NCI-H1694 (cell line): ENCODE measurements at regions not wholly inside any gene's neighbourhood (a gene's known extent, or its start where the extent isn't known, plus 50 kb on each side); places are given as distances from the start of the nearest gene placed in this dataset.
A peak's percentile ranks its signal among the peaks of the same experiment; 100 is the strongest.

Experiments
- DNase-seq: peaks from one replicate; lab custom pipeline; 2025; lab: John Stamatoyannopoulos, UW

DNA sequence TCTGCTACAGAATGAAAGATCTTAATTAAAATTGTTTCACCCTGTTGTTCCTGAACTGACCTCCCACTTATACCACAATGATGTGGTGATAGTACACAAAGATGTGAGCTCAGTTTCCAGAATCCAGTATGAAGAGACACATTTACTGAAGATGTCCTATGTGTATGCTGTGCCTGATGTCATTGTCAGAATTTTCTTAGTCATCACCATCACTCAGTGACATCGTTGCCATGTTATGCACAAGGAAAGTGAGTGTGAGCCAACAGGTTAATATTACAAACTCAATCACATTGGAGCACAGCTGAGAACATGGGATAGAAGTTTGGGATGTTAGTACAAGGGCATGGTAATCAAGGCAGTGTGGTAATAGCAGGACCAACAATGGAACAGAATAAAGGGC, 199.7 kb upstream of the CHRNA7 start:
- no peak for DNase-seq

DNA sequence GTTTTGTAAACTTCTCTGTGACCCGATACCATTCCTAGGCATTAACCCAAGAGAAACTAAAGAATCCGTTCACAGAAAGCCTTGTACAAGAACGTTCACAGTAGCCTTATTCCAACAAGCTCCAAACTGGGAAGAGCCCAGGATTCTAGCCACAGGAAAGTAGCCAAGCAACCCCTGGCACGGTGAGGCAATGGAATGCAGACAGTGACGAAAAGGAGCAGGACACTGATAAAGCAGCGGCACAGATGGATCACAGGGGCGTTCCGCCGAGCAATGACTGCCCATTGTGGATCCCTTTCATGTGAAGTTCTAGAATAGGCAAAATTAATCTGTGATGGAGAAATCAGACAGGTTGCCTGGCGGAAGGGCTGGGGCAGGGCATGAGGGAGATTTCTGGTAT, 198.7 kb upstream of the CHRNA7 start:
- no peak for DNase-seq

DNA sequence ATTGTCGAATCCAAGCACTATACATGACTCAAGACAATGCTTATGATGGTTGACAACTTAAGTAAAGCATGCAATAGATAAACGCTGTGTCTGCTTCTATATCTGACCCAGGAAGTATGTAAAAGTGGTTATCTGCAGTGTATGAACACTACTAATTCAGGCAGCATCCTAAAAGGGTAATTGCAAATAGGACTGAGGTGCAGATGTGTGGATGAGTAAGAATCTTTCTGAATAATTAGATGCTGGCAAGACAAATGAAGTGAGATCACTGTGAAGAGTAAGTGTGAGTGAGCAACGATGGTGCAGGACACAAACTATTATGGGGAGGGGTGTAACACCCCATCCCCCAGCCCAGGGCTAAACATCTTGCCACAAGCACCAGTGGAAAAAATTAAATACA, 195.7 kb upstream of the CHRNA7 start:
- no peak for DNase-seq

DNA sequence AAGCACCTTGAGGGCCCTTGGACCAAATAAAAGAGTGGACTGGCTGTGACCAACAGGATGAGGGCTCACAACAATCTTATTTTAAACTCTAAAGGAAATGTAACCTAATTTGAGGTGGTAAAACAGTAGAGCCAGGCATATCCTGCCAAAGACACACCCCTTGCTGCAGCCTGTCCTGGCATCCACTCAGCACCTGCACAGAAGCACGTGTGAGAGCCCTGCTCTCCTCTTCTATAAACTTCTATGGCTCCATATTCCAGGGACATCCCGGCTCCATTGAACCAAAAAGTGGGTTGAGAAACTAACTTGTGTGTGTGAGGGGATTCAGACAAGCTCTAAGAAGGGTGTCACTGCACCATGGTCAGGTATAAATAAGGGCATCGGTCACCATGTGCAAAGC, 190.9 kb upstream of the CHRNA7 start:
- DNase-seq, result no peak

DNA sequence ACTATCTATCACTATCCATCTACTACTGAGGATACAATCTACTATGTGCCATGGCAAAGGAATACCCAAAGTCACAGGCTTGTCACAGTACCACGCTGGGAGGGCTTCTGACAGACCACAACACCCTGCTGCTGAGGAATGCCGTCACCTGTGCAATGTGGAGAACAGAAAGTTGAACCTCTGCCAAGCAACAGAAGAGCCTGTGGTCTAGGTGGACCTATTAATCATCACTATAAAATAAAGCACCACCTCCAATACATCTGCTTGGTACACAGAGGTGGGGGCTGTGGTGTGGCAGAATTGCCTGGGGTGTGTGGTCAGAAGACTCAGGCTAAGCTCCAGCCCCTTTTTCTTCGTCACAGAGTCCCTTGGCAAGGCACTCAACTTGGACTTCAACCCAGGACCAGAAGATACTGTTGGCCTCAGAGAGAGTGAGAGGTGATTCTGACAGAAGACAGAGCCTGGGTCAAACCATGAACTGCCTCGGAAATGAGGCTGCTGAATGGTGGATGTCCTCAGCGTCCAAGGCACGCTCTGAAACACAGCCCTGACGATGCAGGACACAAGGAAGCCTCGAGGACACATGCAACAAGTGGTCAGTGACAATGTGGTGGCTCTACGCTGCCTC, 189.4 kb upstream of the CHRNA7 start:
- no peak for DNase-seq

DNA sequence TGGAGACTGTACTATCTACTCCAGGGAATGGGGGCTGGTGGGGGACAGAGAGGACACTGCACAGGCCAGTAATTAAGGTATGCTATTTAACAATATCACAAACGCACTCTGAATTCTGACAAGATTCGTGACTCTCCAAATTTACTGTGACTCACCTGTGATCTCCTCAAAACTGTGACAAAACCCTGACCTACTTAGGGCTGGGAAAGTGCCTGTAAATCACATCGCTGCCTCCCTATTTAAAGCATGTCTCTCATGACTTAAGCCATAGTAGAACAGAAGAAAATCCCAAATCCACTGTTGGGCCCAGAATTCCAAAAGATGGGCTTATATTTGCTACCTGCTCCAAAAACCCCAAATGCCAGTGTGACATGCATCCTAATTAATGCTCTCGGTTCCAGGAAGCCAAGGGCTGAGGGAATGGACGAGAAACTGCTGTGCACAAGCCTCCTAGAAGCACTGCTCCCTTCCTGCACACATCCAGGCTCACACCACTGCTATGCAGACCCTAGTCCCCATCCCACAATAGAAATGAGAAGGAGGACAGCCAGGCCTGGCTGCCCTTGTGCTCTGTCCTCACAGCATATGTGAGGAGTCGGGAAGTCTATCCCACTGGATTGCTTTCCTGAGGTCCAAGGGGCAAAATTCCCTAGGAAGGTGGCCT, 187.7 kb upstream of the CHRNA7 start:
- DNase-seq, result no peak

DNA sequence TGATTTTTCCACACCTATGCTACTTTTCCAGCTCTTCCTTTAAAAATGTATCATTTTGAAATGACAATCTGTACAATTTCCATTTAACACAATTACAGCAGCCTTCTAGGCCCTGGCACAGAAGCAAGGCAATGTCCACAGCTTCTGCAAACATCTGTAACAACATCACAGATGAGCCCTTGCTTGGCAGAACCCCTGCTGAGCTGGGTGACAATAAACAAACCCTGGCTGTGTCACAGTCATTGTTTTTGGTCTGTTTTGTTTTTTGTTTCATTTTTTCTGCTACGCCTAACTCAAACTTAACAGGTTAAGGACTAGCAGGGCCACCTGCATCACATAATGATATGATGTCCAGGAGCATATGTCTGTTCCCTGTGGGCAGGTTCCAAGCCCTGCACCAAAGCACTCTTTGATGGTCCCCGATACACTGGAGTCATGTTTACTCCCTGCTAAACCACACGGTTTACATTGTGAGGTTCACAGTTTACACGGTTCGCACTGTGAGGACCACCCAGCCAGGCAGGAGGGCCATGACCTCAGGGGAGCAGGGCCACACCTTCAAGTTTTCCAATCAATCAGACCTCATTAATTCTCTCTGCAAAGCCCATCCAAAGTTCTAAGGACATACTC, 186.8 kb upstream of the CHRNA7 start:
- DNase-seq, result no peak

DNA sequence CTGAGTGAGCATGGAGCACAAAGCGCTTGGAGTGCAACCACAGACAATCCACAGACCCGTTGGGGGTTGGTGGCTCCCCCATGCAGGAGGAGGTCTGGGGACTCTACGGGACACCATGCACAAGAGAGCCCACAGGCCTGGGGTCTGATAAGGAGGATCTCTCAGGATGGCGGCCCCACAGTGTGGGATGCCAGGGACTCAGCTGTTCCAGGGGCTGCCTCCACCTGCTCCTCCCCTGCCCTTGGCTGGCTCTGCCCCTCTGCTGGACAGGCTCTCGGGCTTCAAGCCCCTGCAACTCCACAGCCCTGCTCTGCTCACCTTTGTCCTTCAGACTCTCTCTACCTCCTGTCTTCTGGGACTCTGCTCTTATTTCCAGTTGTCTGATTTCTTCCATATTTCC, 184.5 kb upstream of the CHRNA7 start:
- no peak for DNase-seq

DNA sequence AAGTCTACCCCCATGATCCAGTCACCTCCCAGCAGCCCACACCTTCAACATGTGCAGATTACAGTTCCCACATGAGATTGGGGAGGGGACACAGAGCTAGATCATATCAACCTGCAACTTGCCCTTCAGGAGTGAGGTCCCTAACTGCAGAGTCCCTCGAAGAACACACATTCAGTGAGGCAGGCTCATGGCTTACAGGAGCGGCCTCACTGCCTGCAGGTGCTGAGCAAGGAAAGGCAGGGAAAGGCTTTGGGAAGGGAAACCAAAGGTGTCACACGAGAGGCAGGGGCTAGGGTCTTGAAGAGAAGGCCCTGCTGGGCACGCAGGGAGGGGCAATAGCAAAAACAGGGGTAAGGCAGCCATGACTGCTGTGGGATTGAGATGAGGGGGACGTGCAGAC, 182.4 kb upstream of the CHRNA7 start:
- DNase-seq, result no peak

DNA sequence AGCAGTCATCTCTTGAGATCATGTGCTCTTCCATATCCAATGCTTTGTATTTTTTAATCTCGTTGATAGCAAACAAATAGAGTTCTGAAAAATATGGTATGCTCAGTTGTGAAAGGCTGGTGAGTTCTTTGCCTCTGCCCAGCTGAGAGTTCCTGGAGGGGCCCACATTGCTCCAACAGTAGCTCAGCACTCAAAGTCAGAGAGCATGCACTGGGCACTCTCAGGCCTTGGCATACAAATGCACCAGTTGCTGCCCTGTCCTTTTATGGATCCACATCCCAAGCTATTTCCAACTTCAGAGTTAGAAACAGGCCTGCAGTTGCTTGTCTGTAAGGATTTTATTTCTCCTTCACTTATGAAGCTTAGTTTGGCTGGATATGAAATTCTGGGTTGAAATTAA, 181.7 kb upstream of the CHRNA7 start:
- DNase-seq, result no peak

DNA sequence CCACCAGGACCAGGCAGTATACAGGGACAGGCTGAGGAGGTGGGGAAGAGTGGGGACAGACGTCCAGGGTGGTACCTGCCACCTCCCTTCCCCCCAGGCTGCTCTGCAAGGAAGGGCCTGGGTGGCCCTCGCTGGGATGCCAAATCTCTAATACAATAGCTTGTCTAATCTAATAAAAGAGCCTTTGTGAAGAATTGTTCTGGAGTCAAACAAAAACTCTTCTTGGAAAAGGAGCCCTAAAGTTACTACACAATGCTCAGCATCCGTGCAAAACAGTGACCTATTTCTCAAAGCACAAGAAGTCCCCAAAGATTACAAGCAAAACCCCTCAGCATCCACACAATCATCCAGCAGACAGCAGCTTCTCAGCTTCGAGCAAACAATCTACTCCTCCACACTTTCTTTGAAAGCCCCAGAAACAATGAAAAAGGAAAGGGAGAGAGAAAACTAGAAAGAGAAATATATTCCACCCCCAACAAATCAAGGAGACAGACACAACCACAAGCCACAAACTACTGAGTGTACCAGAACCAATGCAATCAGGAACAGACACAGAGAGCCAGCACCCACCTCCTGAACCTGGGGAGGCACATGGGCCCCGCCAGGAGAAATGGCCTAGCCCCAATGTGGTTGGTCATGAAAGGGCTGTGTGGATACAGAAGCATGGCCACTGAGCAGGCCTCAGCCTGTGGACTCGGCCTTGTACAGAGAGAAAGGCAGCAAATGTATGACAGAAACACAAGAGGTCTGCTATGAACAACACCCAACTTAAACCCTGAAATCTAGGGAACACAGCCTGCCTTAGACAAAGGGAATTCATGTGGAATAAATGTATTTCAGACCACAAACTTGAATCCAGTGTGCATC, 177.1 kb upstream of the CHRNA7 start:
- no peak for DNase-seq

DNA sequence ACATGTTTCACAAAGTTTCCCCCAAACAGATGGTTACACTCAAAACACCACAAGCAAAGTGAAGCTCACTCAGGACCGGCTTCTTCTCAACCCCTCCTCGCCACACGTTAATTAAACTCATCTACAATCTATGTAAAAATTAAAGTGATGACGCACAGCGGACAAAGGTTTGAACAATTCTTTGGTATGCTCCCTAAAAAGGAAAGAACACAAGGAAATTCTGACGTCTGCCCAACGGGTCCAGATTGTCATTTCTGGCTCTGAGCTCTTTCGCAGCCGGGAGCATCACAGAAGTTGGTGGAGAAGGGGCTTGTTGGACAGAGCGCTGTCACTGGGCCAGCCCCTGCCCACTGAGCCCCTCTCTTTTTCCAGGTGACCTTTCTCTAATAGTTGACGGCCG, 173.7 kb upstream of the CHRNA7 start:
- no peak for DNase-seq

DNA sequence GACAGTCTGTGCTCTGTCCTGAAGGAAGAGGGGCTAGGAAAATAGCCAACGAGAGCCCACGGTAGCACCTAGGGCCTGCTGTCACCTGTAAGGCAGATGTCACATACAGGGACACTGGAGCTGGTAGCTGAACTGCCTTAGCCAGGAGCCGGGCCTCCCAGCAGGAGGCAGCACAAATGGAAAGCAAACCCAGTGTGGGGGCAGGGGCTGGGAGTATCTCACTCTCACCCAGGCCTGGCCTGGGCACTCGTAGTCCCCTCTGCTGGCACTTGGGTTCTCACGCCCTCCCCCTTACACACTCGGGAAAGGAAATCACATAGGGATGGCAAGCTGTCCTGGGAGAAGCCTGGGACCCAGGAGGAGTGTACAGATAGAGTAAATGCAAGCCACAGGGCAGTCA, 173.1 kb upstream of the CHRNA7 start:
- DNase-seq, result no peak

DNA sequence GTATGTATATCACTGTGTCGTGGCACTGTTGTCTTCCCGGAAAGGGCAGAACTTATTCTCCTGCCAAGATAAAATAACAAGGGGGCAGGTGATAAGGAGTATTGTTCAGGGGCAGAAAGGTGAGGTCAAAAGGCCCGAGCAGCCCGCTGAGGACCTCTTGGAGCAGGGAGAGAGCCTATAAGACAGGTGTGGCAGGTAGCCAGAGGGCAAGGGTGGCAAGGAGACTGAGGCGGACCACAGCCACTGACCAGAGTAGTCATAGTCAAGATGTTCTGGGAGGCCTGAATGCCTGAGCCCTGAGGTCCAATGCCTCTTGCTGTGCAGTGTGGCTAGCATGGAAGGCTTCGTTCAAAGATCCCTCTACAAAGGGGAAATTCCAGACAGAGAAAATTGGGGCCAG, 172.3 kb upstream of the CHRNA7 start:
- no peak for DNase-seq

DNA sequence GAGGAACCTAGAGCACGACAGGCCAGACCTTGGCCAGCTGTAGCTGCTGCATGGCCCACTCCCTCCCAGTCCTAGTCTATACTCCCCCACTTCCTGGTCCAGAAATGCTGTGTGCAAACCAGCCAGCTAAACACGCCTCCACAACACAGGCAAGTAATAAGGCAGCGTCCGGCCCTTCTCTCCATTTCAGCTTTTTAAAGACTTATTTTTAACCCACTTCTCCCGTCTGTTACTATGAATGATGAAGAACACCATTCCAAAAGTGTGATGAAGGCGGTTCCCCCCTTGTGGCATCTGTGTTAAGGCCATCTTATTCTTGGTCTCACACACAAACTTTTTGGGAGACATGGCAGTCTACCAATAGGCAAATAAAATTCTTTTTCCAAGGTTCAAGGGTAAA, 164.1 kb upstream of the CHRNA7 start:
- DNase-seq, result no peak

DNA sequence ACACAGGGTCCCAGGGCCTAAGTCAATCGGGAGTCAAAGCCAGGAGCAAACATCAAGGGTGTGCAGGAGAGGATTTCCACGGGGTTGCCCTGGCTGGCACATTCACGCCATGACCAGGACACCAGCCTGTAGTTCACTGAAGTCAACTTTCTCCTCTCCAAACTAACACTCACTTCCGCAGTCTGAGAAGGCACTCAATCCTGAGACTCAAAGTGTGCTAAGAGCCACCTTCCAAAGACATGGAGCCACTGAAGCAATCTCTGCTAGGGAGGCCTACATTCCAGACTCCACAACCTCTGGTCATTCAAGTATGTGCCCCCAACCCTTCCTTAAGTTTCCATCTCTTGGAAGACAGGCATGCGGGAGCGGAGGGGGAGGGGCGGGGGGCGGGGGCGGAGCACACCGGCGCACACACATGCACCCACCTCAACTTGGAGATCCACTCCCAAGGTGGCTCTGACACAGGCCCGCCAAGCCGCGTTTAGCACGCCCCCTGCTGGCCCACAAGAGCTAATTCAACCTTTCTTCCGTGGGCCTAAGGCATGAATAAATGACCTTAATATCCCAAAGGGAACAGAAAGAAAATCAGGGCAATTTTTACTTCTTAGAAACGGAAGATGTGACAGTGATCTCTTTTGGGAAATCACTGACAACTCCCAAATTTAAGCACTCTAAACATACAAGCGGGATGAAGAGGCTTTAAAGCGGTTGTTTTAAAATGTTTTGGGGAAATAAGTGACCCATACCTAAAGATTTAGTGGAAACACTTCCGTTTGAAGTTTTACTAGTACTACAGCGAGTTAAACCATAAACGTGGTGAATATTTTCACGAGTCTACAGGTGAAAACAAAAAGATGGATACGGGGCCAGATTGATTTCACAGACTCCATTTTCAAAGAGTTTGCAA, 162.5 kb upstream of the CHRNA7 start:
- DNase-seq, result peak; percentile 1

DNA sequence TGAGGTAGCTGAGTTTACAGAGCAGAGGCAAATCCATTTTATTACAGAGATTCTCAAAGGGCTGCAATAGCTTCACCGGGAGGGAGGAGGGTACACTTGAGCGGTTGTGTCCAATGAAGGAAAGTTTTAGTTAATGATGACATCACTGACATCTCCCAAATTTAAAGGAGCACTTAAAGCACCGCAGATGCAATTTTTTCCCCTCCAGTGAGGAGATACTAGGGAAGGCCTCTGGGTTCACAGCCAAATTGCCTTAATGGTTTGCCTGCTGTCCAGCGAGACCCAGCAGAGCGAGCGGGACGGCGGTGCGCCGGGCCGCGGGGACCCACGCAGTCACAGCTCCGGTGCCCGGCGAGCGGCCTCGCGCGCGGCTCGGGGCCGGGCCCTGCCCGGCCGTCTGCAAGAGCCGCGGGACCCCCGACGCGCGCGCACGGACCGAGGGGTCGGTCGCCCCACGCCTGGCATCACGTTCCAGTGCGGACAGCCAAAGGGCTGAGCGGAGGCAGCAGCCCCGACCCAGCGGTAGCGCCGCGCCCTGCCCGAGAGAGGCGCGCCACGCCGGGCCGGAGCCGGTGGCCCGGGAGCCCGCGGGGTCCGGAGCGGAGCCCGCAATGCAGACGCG, 160.5 kb upstream of the CHRNA7 start:
- DNase-seq, result no peak

DNA sequence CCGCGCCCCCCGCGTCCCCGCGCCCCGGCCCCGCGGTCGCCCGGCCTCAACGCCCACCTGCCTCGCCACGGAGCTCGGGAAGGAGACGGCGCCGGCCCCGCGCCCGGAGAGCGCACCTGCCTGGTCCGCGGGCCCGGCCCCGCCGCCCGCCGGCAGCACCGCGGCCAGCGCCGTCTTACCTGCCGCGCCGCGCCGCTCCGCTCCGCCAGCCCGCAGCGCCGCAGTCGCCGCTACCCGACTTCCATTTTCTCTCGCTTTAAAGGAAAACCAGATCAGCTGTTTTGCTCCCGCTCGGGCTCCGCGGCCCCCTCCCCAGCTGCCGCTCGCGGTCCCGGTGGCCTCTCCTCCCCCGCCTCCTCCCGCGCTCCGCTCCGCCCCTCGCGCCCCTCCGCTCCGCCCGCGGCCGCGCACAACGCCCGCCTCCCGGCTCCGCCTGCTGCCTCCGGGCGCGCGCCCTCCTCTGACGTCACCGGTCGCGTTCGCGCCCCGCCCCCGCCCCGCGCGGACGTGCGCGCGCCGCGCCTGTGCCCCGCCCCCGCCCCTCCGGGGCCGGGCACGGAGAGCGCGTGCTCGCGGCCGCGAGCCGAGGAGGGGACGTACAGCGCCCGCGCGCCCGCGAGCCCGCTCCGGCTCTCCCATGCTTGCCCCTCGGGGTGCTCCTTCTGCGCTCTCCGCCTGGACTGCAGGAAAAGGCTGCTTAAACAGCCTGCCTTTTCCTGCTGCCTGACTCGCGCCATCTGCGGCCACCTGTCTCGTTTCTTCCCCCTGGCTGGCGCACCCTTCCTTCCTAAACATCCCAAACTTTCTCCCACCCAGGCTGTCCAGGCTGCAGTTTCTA, 159.8 kb upstream of the CHRNA7 start, which contains the start of gene OTUD7A:
OTUD7A (minus strand) TSS at position 346 of the 838 bp plus-strand sequence.
- peak; percentile 34 for DNase-seq

DNA sequence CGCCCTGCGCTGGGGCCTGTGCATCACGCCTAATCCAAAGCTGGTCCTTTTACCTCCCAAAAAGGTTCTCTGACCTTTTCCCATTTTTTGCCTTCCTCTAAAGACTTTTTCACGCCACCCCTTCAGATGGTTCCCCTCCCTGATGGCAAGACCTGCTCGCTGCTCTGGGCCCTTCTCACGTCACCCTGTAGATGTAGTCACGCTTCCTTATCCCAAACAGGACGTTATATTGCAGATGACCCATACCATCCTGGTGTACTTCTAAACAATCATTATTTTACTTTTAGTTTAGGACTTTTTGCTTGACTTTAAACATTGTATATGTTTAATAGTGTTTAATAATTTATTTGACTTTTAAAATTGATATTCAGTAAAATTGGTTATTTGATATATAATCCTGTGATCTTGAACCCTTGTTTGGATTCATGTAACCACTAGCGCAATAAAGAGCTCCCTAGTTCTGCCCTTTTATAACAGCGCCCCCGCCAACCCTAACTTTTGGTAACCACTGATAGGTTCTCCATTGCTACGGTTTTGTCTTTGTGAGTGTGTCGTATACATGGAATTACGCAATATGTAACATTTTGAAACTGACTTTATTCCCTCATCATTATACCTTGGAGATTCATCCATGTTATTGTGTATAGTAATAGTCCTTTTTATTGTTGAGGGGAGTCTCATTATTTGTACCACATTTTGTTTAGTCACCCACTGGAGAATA, 159.0 kb upstream of the CHRNA7 start:
- no peak for DNase-seq

DNA sequence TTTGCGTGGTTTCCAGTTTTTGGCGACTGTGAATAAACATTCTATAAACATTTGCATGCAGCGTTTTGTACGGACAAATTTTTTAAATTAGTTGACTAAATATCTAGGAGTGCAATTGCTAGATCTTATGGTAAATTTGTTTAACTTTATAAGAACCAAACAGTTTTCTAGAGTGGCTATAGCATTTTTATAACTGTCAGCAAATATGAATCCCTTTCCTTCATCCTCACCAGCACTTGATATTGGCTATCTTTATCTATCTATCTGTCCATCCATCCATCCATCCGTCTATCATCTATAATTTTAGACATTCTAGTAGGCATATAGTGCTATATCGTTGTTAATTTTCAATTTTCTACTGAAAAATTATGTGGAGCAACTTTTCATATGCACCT, 158.4 kb upstream of the CHRNA7 start:
- no peak for DNase-seq
